Activated CD4-positive, alpha-beta T cell treated with anti-CD3 and anti-CD28 coated beads, Interleukin-2, amount 10 ng/mL, durations not matched to agents 24 days and 14 days (primary cell): ENCODE measurements at regions not wholly inside any gene's neighbourhood (a gene's known extent, or its start where the extent isn't known, plus 50 kb on each side); places are given as distances from the start of the nearest gene placed in this dataset.
"Not testable (repeated sequence)": the region's sequence is repeated elsewhere in the genome, so short reads cannot be mapped to it uniquely, and the experiment has no call there.

Source experiments
- DNase-seq: peaks from one replicate; pipeline ENCODE4 v3.0.0; 2022
- H3K27ac Mint-ChIP-seq: one replicate; pipeline ENCODE4 v1.8.0; 2022; ENCODE audit warnings: mild to moderate bottlenecking, mixed read lengths
- H3K27me3 Mint-ChIP-seq: one replicate; pipeline ENCODE4 v1.8.0; 2022; ENCODE audit warnings: mixed read lengths
- H3K36me3 Mint-ChIP-seq: one replicate; pipeline ENCODE4 v1.8.0; 2022; ENCODE audit warnings: low read depth, mild to moderate bottlenecking, mixed read lengths
- H3K4me1 Mint-ChIP-seq: one replicate; pipeline ENCODE4 v1.8.0; 2021; ENCODE audit warnings: mixed read lengths
- H3K4me3 Mint-ChIP-seq: one replicate; pipeline ENCODE4 v1.8.0; 2022; ENCODE audit warnings: mild to moderate bottlenecking, moderate library complexity, mixed read lengths
- H3K9me3 Mint-ChIP-seq: one replicate; pipeline ENCODE4 v1.8.0; 2021; ENCODE audit warnings: mixed read lengths
- intact Hi-C: fragments of 100-400 bp; cut with micrococcal nuclease; formaldehyde crosslinking; loops from one replicate; pipeline ENCODE4 v1.15.1; 2023

GRCh38 chr7:3144776-3145125 is 101.1 kb upstream of the CARD11 start:
- H3K9me3 Mint-ChIP-seq, H3K4me1 Mint-ChIP-seq, intact Hi-C loops, DNase-seq, H3K27ac Mint-ChIP-seq, H3K36me3 Mint-ChIP-seq, H3K4me3 Mint-ChIP-seq: not testable (repeated sequence)
- peaks cover 16% of the 10 kb centered on the region for H3K27me3 Mint-ChIP-seq

GRCh38 chr7:3146571-3147226 is 103.0 kb upstream of the CARD11 start:
- H3K27ac Mint-ChIP-seq = no peak overlapping the region
- peaks cover 10% of the 10 kb centered on the region for H3K4me1 Mint-ChIP-seq
- intact Hi-C loops = no loop called here
- H3K36me3 Mint-ChIP-seq = no peaks in the 10 kb centered on the region
- H3K27me3 Mint-ChIP-seq = peaks cover 16% of the 10 kb centered on the region
- no peaks in the 10 kb centered on the region for H3K9me3 Mint-ChIP-seq
- no peak for DNase-seq
- H3K4me3 Mint-ChIP-seq = no peak overlapping the region

GRCh38 chr7:3148471-3148870 is 104.8 kb upstream of the CARD11 start:
- H3K27ac Mint-ChIP-seq, H3K4me3 Mint-ChIP-seq, H3K36me3 Mint-ChIP-seq, intact Hi-C loops, H3K9me3 Mint-ChIP-seq, DNase-seq: not testable (repeated sequence)
- peaks cover 12% of the 10 kb centered on the region for H3K27me3 Mint-ChIP-seq
- peaks cover 12% of the 10 kb centered on the region for H3K4me1 Mint-ChIP-seq

GRCh38 chr7:3149231-3149995 is 105.7 kb upstream of the CARD11 start:
- Mint-ChIP-seq H3K4me3 (no peak overlapping the region), H3K27me3 (peaks cover 10% of the 10 kb centered on the region)

GRCh38 chr7:3150027-3150426 is 106.4 kb upstream of the CARD11 start:
- Mint-ChIP-seq H3K36me3 (no peaks in the 10 kb centered on the region), H3K4me1 (peaks cover 23% of the 10 kb centered on the region), H3K4me3 (no peak overlapping the region), H3K27ac (peak overlapping the region; percentile 42), H3K9me3 (no peaks in the 10 kb centered on the region), H3K27me3 (peaks cover 10% of the 10 kb centered on the region)
- intact Hi-C loops = loop anchor here (5.0 kb wide), 1 partner anchor 33 kb away; no protein-coding TSS in a partner anchor
- no peak for DNase-seq

More at GRCh38 chr7:3149231-3149995, 105.7 kb upstream of the CARD11 start:
- peaks cover 18% of the 10 kb centered on the region for H3K4me1 Mint-ChIP-seq
- no peaks in the 10 kb centered on the region for H3K9me3 Mint-ChIP-seq
- intact Hi-C loops = no loop called here
- H3K27ac Mint-ChIP-seq = peak overlapping the region; percentile 42
- no peak for DNase-seq
- no peaks in the 10 kb centered on the region for H3K36me3 Mint-ChIP-seq

- intact Hi-C loops = loop anchor here (5.0 kb wide), 1 partner anchor 34 kb away; no protein-coding TSS in a partner anchor
- H3K4me1 Mint-ChIP-seq = peaks cover 20% of the 10 kb centered on the region
- no peak overlapping the region for H3K27ac Mint-ChIP-seq
- H3K4me3 Mint-ChIP-seq = no peak overlapping the region
- H3K27me3 Mint-ChIP-seq = peaks cover 4% of the 10 kb centered on the region
- H3K36me3 Mint-ChIP-seq = no peaks in the 10 kb centered on the region
- DNase-seq = no peak
- no peaks in the 10 kb centered on the region for H3K9me3 Mint-ChIP-seq
Measured at GRCh38 chr7:3151784-3152183, 108.1 kb upstream of the CARD11 start.

GRCh38 chr7:3152714-3153113 is 109.0 kb upstream of the CARD11 start:
- Mint-ChIP-seq H3K27ac (peak overlapping the region; percentile 6), H3K4me3 (no peak overlapping the region)
- intact Hi-C loops = loop anchor here (5.0 kb wide), 1 partner anchor 35 kb away; no protein-coding TSS in a partner anchor

GRCh38 chr7:3153118-3153517 is 109.5 kb upstream of the CARD11 start:
- Mint-ChIP-seq H3K4me1 (peaks cover 21% of the 10 kb centered on the region), H3K4me3 (no peak overlapping the region), H3K36me3 (no peaks in the 10 kb centered on the region), H3K27me3 (no peaks in the 10 kb centered on the region), H3K27ac (no peak overlapping the region), H3K9me3 (no peaks in the 10 kb centered on the region)
- intact Hi-C loops = loop anchor here (5.0 kb wide), 1 partner anchor 36 kb away; no protein-coding TSS in a partner anchor
- DNase-seq = no peak

More at GRCh38 chr7:3152714-3153113, 109.0 kb upstream of the CARD11 start:
- H3K36me3 Mint-ChIP-seq = no peaks in the 10 kb centered on the region
- H3K9me3 Mint-ChIP-seq = no peaks in the 10 kb centered on the region
- H3K4me1 Mint-ChIP-seq = peaks cover 19% of the 10 kb centered on the region
- no peaks in the 10 kb centered on the region for H3K27me3 Mint-ChIP-seq
- DNase-seq = no peak

- Mint-ChIP-seq H3K27ac (no peak overlapping the region), H3K4me1 (peaks cover 21% of the 10 kb centered on the region), H3K36me3 (no peaks in the 10 kb centered on the region), H3K9me3 (no peaks in the 10 kb centered on the region), H3K27me3 (peaks cover 4% of the 10 kb centered on the region), H3K4me3 (no peak overlapping the region)
- DNase-seq = no peak
- intact Hi-C loops = loop anchor here (5.0 kb wide), 1 partner anchor 37 kb away; no protein-coding TSS in a partner anchor
Measured at GRCh38 chr7:3154317-3154716, 110.7 kb upstream of the CARD11 start.

GRCh38 chr7:3154881-3155494 is 111.3 kb upstream of the CARD11 start:
- no peak overlapping the region for H3K27ac Mint-ChIP-seq
- H3K9me3 Mint-ChIP-seq = no peaks in the 10 kb centered on the region
- no peak overlapping the region for H3K4me3 Mint-ChIP-seq
- peaks cover 4% of the 10 kb centered on the region for H3K27me3 Mint-ChIP-seq
- peaks cover 18% of the 10 kb centered on the region for H3K4me1 Mint-ChIP-seq
- intact Hi-C loops = loop anchor here (1.0 to 5.0 kb wide), 5 partner anchors 38 to 290 kb away; no protein-coding TSS in a partner anchor
- peak; percentile 89 for DNase-seq
- H3K36me3 Mint-ChIP-seq = no peaks in the 10 kb centered on the region

GRCh38 chr7:3156508-3156907 is 112.8 kb upstream of the CARD11 start:
- peaks cover 17% of the 10 kb centered on the region for H3K4me1 Mint-ChIP-seq
- no peak overlapping the region for H3K4me3 Mint-ChIP-seq
- no peaks in the 10 kb centered on the region for H3K9me3 Mint-ChIP-seq
- no peaks in the 10 kb centered on the region for H3K36me3 Mint-ChIP-seq
- intact Hi-C loops = no loop called here
- DNase-seq = no peak
- peaks cover 6% of the 10 kb centered on the region for H3K27me3 Mint-ChIP-seq
- no peak overlapping the region for H3K27ac Mint-ChIP-seq

- no peak for DNase-seq
- Mint-ChIP-seq H3K27me3 (peaks cover 6% of the 10 kb centered on the region), H3K4me3 (no peak overlapping the region), H3K9me3 (no peaks in the 10 kb centered on the region), H3K4me1 (peaks cover 17% of the 10 kb centered on the region), H3K27ac (no peak overlapping the region), H3K36me3 (no peaks in the 10 kb centered on the region)
- intact Hi-C loops = no loop called here
Measured at GRCh38 chr7:3157566-3158287, 114.1 kb upstream of the CARD11 start.

- peaks cover 6% of the 10 kb centered on the region for H3K27me3 Mint-ChIP-seq
- H3K4me3 Mint-ChIP-seq = no peak overlapping the region
- H3K4me1 Mint-ChIP-seq = peaks cover 15% of the 10 kb centered on the region
- DNase-seq = no peak
- H3K9me3 Mint-ChIP-seq = no peaks in the 10 kb centered on the region
- H3K36me3 Mint-ChIP-seq = no peaks in the 10 kb centered on the region
- intact Hi-C loops = no loop called here
- H3K27ac Mint-ChIP-seq = no peak overlapping the region
Measured at GRCh38 chr7:3158341-3158760, 114.7 kb upstream of the CARD11 start.
